ENCODE measurements at regions not wholly inside any gene's neighbourhood (a gene's known extent, or its start where the extent isn't known, plus 50 kb on each side); places are given as distances from the start of the nearest gene placed in this dataset.

DNA sequence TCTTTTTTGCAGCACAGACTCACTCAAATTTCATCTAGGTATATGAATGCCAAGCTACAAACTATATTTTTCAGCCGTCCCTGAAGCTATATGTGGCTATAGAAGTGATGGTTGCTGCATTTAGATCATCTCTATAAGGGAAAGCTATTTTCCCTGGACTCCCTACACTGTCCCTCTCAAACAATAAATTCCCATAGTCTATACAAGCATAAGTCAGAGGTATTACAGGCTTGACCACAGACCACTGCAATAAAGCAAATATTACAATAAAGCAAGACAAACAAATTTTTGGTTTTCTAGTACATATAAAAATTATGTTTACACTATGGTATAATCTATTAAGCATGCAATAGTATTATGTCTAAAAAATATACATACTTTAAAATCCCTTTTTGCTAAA, 1015.5 kb upstream of the LRRN3 start:
- TF ChIP-seq, protein P1, sequence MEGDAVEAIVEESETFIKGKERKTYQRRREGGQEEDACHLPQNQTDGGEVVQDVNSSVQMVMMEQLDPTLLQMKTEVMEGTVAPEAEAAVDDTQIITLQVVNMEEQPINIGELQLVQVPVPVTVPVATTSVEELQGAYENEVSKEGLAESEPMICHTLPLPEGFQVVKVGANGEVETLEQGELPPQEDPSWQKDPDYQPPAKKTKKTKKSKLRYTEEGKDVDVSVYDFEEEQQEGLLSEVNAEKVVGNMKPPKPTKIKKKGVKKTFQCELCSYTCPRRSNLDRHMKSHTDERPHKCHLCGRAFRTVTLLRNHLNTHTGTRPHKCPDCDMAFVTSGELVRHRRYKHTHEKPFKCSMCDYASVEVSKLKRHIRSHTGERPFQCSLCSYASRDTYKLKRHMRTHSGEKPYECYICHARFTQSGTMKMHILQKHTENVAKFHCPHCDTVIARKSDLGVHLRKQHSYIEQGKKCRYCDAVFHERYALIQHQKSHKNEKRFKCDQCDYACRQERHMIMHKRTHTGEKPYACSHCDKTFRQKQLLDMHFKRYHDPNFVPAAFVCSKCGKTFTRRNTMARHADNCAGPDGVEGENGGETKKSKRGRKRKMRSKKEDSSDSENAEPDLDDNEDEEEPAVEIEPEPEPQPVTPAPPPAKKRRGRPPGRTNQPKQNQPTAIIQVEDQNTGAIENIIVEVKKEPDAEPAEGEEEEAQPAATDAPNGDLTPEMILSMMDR (conservative IDR thresholded peaks at IDR 0.05; ENCODE audit: low read depth, low read length), result no peak
- no peak for TF ChIP-seq EZH2phosphoT487 (IDR thresholded peaks at IDR 0.05; ENCODE audit: borderline replicate concordance, low read length)

Measured in PC-3 (cell line).